ENCODE measurements at regions not wholly inside any gene's neighbourhood (a gene's known extent, or its start where the extent isn't known, plus 50 kb on each side); places are given as distances from the start of the nearest gene placed in this dataset.

GRCh38 chr15:69595009-69595791 lies 142.6 kb downstream of the RPLP1 start:
- Histone ChIP-seq H3K36me3 (ENCODE audit: control insufficient read depth, insufficient read depth, low read length) (no peaks in the 10 kb centered on the region), H3K27ac (ENCODE audit: insufficient read depth, low read length, poor library complexity, severe bottlenecking) (no peak overlapping the region), H3K27me3 (replicated peaks; ENCODE audit: control insufficient read depth, insufficient read depth, low read length, poor library complexity, severe bottlenecking) (no peaks in the 10 kb centered on the region), H3K9me3 (ENCODE audit: control insufficient read depth, low read length) (no peaks in the 10 kb centered on the region), H3K4me1 (ENCODE audit: control insufficient read depth, insufficient read depth, low read length, poor library complexity, severe bottlenecking) (no peaks in the 10 kb centered on the region), H3K4me3 (ENCODE audit: insufficient read depth, low read depth, low read length, poor library complexity, severe bottlenecking) (no peak overlapping the region)
- DNase-seq, result no peak

GRCh38 chr15:69597061-69597592 lies 144.5 kb downstream of the RPLP1 start:
- no peaks in the 10 kb centered on the region for H3K4me1 ChIP-seq (ENCODE audit: control insufficient read depth, insufficient read depth, low read length, poor library complexity, severe bottlenecking)
- H3K27ac ChIP-seq (ENCODE audit: insufficient read depth, low read length, poor library complexity, severe bottlenecking), result no peak overlapping the region
- no peaks in the 10 kb centered on the region for H3K9me3 ChIP-seq (ENCODE audit: control insufficient read depth, low read length)
- no peak for DNase-seq
- no peak overlapping the region for H3K4me3 ChIP-seq (ENCODE audit: insufficient read depth, low read depth, low read length, poor library complexity, severe bottlenecking)
- no peaks in the 10 kb centered on the region for H3K27me3 ChIP-seq (replicated peaks; ENCODE audit: control insufficient read depth, insufficient read depth, low read length, poor library complexity, severe bottlenecking)
- H3K36me3 ChIP-seq (ENCODE audit: control insufficient read depth, insufficient read depth, low read length), result no peaks in the 10 kb centered on the region

DNA sequence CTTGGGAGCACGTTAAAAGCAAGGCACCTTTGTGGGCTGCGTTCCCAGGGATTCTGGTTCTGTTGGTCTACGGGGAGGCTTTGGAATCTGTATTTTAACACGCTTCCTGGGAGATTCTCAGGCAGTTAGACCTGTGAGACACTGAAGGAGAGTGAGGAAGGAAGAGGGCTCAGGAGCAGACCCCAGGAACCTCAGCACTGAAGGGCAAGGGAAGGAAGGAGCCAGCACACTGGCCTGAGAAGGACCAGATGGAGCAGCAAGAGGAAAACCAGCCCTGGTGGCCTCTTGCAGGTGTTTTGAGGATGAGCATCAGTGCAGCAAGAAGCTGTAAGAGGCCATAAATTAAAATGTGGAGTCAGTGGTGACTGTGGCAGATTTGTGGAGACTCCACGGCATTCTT lies 146.7 kb downstream of the RPLP1 start:
- no peak for DNase-seq
- Histone ChIP-seq H3K4me3 (ENCODE audit: insufficient read depth, low read depth, low read length, poor library complexity, severe bottlenecking) (no peak overlapping the region), H3K27me3 (replicated peaks; ENCODE audit: control insufficient read depth, insufficient read depth, low read length, poor library complexity, severe bottlenecking) (no peaks in the 10 kb centered on the region), H3K4me1 (ENCODE audit: control insufficient read depth, insufficient read depth, low read length, poor library complexity, severe bottlenecking) (no peaks in the 10 kb centered on the region), H3K9me3 (ENCODE audit: control insufficient read depth, low read length) (no peaks in the 10 kb centered on the region), H3K36me3 (ENCODE audit: control insufficient read depth, insufficient read depth, low read length) (no peaks in the 10 kb centered on the region), H3K27ac (ENCODE audit: insufficient read depth, low read length, poor library complexity, severe bottlenecking) (no peak overlapping the region)

- no peak overlapping the region for H3K27ac ChIP-seq (ENCODE audit: insufficient read depth, low read length, poor library complexity, severe bottlenecking)
- no peaks in the 10 kb centered on the region for H3K4me1 ChIP-seq (ENCODE audit: control insufficient read depth, insufficient read depth, low read length, poor library complexity, severe bottlenecking)
- H3K4me3 ChIP-seq (ENCODE audit: insufficient read depth, low read depth, low read length, poor library complexity, severe bottlenecking), result no peak overlapping the region
- no peak for DNase-seq
- H3K9me3 ChIP-seq (ENCODE audit: control insufficient read depth, low read length), result no peaks in the 10 kb centered on the region
- H3K27me3 ChIP-seq (replicated peaks; ENCODE audit: control insufficient read depth, insufficient read depth, low read length, poor library complexity, severe bottlenecking), result no peaks in the 10 kb centered on the region
- no peaks in the 10 kb centered on the region for H3K36me3 ChIP-seq (ENCODE audit: control insufficient read depth, insufficient read depth, low read length)
Measured at GRCh38 chr15:69600556-69601085, 148.0 kb downstream of the RPLP1 start.

- no peaks in the 10 kb centered on the region for H3K4me1 ChIP-seq (ENCODE audit: control insufficient read depth, insufficient read depth, low read length, poor library complexity, severe bottlenecking)
- H3K27ac ChIP-seq (ENCODE audit: insufficient read depth, low read length, poor library complexity, severe bottlenecking), result no peak overlapping the region
- no peak overlapping the region for H3K4me3 ChIP-seq (ENCODE audit: insufficient read depth, low read depth, low read length, poor library complexity, severe bottlenecking)
- DNase-seq, result no peak
- H3K27me3 ChIP-seq (replicated peaks; ENCODE audit: control insufficient read depth, insufficient read depth, low read length, poor library complexity, severe bottlenecking), result no peaks in the 10 kb centered on the region
- H3K36me3 ChIP-seq (ENCODE audit: control insufficient read depth, insufficient read depth, low read length), result no peaks in the 10 kb centered on the region
- no peaks in the 10 kb centered on the region for H3K9me3 ChIP-seq (ENCODE audit: control insufficient read depth, low read length)
Measured at GRCh38 chr15:69601711-69602504, 149.3 kb downstream of the RPLP1 start.

DNA sequence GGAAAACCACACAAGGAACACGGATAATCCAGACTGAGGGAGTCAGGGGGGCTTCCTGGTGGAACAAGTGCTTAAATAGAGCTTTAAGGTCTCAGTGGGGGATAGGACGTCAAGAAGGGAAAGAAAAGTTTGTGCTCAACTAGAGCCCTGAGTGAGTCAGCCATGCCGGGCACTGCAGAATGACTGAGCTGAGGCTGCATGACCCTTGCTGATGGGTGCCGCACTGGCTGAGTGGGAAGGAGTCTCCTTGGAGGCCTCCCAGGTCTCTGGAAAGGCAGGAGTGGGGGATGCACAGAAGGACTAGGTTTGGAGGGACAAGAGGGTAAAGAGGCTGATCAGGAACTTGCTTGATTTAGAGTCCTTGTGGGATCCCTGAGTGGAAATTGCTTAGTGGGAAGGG lies 150.3 kb downstream of the RPLP1 start:
- H3K27ac ChIP-seq (ENCODE audit: insufficient read depth, low read length, poor library complexity, severe bottlenecking), result no peak overlapping the region
- no peaks in the 10 kb centered on the region for H3K9me3 ChIP-seq (ENCODE audit: control insufficient read depth, low read length)

DNA sequence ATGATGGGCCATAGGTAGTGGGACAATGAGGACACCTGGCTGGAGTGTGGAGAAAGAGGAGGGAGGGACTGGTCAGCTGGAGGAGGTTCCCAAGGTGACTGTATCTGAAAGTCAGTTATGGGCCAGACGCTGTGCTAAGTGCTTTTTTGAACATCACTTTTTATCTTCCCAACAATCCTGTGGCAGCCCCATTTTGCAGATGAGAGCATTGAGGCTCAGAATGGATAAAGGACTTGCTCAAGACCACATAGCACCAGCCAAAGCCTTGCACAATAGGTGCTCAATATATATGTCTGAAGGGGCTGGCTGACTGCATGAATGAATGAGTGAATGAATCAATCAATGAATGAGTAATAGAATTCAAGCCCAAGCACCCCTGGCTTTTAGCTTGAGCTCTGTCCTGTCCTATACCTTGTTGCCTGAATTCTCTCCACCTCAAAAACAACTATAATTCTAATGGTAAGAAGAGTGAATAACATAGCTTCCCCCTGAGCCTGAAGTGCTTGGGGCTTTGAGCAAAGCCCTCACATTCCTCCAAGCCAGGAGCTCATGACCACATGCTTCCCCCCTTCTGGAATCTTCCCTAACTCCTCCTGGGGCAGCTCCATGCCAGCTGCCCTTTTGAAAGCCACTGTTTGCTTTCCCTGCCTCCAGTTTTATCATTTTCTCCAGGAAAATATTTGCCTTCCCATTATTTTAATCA lies 150.9 kb downstream of the RPLP1 start:
- Histone ChIP-seq H3K36me3 (ENCODE audit: control insufficient read depth, insufficient read depth, low read length) (no peaks in the 10 kb centered on the region), H3K9me3 (ENCODE audit: control insufficient read depth, low read length) (no peaks in the 10 kb centered on the region), H3K4me3 (ENCODE audit: insufficient read depth, low read depth, low read length, poor library complexity, severe bottlenecking) (no peak overlapping the region), H3K4me1 (ENCODE audit: control insufficient read depth, insufficient read depth, low read length, poor library complexity, severe bottlenecking) (no peaks in the 10 kb centered on the region), H3K27ac (ENCODE audit: insufficient read depth, low read length, poor library complexity, severe bottlenecking) (no peak overlapping the region), H3K27me3 (replicated peaks; ENCODE audit: control insufficient read depth, insufficient read depth, low read length, poor library complexity, severe bottlenecking) (no peaks in the 10 kb centered on the region)
- DNase-seq, result no peak

More for the DNA sequence above, 150.3 kb downstream of the RPLP1 start:
- no peak for DNase-seq
- H3K4me1 ChIP-seq (ENCODE audit: control insufficient read depth, insufficient read depth, low read length, poor library complexity, severe bottlenecking), result no peaks in the 10 kb centered on the region
- H3K27me3 ChIP-seq (replicated peaks; ENCODE audit: control insufficient read depth, insufficient read depth, low read length, poor library complexity, severe bottlenecking), result no peaks in the 10 kb centered on the region
- no peak overlapping the region for H3K4me3 ChIP-seq (ENCODE audit: insufficient read depth, low read depth, low read length, poor library complexity, severe bottlenecking)
- H3K36me3 ChIP-seq (ENCODE audit: control insufficient read depth, insufficient read depth, low read length), result no peaks in the 10 kb centered on the region

GRCh38 chr15:69604072-69604411 lies 151.4 kb downstream of the RPLP1 start:
- Histone ChIP-seq H3K27ac (ENCODE audit: insufficient read depth, low read length, poor library complexity, severe bottlenecking) (no peak overlapping the region), H3K4me3 (ENCODE audit: insufficient read depth, low read depth, low read length, poor library complexity, severe bottlenecking) (no peak overlapping the region), H3K9me3 (ENCODE audit: control insufficient read depth, low read length) (no peaks in the 10 kb centered on the region), H3K36me3 (ENCODE audit: control insufficient read depth, insufficient read depth, low read length) (no peaks in the 10 kb centered on the region), H3K4me1 (ENCODE audit: control insufficient read depth, insufficient read depth, low read length, poor library complexity, severe bottlenecking) (no peaks in the 10 kb centered on the region), H3K27me3 (replicated peaks; ENCODE audit: control insufficient read depth, insufficient read depth, low read length, poor library complexity, severe bottlenecking) (no peaks in the 10 kb centered on the region)
- DNase-seq, result no peak

GRCh38 chr15:69606144-69606543 lies 153.5 kb downstream of the RPLP1 start:
- DNase-seq, result no peak
- Histone ChIP-seq H3K4me3 (ENCODE audit: insufficient read depth, low read depth, low read length, poor library complexity, severe bottlenecking) (no peak overlapping the region), H3K4me1 (ENCODE audit: control insufficient read depth, insufficient read depth, low read length, poor library complexity, severe bottlenecking) (no peaks in the 10 kb centered on the region), H3K9me3 (ENCODE audit: control insufficient read depth, low read length) (no peaks in the 10 kb centered on the region), H3K27me3 (replicated peaks; ENCODE audit: control insufficient read depth, insufficient read depth, low read length, poor library complexity, severe bottlenecking) (no peaks in the 10 kb centered on the region), H3K36me3 (ENCODE audit: control insufficient read depth, insufficient read depth, low read length) (no peaks in the 10 kb centered on the region), H3K27ac (ENCODE audit: insufficient read depth, low read length, poor library complexity, severe bottlenecking) (no peak overlapping the region)
